ENCODE measurements at regions not wholly inside any gene's neighbourhood (a gene's known extent, or its start where the extent isn't known, plus 50 kb on each side); places are given as distances from the start of the nearest gene placed in this dataset.
A peak's percentile ranks its signal among the peaks of the same experiment; 100 is the strongest.

DNA sequence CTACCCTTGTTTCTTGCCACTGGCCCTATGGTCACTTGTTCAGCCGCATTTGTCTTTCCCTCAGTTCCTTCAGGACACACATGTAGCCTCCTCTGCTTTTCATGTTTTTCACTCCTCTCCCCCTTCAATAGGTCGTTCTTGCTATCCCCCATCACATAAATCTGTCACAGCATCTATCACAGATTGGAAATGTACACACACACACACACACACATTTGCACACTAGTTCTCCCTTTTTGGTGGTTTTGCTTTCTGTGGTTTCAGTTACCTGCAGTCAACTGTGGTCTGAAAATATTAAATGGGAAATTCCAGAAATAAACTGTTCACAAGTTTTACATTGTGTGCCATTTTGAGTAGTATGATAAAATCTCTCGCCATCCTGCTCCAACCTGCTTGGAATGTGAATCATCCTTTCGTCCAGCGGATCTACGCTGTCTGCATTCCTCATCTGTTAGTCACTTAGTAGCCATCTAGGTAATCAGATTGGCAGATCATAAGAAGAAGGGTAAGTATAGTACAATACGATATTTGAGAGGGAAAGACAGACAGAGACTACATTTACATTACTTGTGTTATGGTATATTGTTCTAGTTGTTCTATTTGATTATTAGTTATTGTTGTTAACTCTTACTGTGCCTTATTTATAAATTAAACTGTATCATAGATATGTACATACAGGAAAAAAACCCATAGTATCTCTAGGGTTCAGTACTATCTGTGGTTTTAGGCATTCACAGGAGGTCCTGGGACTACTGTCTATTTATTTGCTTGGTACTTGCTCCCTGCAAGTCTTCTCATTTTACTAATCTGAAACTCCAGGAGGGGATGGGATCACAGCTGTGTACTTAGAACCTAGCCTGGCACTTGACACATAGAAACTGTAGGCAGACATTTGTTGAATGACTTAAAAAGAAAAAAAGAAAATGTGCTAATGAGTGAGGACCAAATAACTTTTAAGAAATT is 86.1 kb upstream of the PNPT1 start:
- TF ChIP-seq, protein P1, sequence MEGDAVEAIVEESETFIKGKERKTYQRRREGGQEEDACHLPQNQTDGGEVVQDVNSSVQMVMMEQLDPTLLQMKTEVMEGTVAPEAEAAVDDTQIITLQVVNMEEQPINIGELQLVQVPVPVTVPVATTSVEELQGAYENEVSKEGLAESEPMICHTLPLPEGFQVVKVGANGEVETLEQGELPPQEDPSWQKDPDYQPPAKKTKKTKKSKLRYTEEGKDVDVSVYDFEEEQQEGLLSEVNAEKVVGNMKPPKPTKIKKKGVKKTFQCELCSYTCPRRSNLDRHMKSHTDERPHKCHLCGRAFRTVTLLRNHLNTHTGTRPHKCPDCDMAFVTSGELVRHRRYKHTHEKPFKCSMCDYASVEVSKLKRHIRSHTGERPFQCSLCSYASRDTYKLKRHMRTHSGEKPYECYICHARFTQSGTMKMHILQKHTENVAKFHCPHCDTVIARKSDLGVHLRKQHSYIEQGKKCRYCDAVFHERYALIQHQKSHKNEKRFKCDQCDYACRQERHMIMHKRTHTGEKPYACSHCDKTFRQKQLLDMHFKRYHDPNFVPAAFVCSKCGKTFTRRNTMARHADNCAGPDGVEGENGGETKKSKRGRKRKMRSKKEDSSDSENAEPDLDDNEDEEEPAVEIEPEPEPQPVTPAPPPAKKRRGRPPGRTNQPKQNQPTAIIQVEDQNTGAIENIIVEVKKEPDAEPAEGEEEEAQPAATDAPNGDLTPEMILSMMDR (IDR thresholded peaks at IDR 0.05): no peak
- TF ChIP-seq POLR2A (IDR thresholded peaks at IDR 0.05) (no peak), POLR2AphosphoS5 (IDR thresholded peaks at IDR 0.05) (peak in 2 of 3 donors; percentile 52)

All from breast epithelium (tissue), 3 donors.